D341Med (cell line): ENCODE measurements at regions not wholly inside any gene's neighbourhood (a gene's known extent, or its start where the extent isn't known, plus 50 kb on each side); places are given as distances from the start of the nearest gene placed in this dataset.

Experiments used
- DNase-seq: peaks from one replicate; pipeline ENCODE4 v3.0.0; 2012; ENCODE audit warnings: low spot score

DNA sequence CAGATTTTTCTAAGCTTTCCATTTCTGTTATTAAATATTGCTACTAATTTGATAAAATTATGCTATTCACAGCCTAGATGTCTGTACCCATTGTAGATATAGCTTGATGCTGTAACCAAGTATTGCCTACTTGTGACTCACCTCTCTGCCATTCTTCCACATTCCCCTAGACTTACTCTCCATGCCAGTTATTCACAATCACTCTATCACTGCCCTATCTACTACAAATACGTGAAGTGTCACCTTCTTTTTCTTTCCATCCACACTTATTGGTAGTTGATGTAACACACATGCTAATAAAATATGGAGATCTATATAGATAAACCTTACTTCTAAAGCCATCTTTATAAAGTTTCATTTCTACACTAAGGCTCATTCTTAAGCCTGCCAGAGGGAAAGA is 179.4 kb upstream of the PACRGL start:
- DNase-seq, result no peak

DNA sequence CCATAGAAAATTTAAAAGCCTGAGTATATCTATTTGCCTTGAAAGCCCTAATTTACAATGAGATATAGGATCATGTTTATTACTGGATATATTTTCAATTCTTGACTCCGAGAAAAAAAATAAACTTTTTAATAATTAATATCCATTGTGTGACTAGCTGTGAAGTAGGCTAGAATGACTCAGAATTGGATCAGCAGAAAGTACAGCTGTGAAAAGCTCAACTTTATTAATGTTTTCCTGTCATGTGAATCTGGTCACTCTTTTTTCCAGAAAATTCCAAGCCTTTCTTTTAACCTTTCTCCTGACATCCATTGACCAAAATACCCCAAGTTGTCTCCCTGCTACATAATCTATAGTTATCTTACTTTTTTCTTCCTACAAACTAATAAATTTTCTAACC is 171.8 kb upstream of the PACRGL start:
- no peak for DNase-seq

DNA sequence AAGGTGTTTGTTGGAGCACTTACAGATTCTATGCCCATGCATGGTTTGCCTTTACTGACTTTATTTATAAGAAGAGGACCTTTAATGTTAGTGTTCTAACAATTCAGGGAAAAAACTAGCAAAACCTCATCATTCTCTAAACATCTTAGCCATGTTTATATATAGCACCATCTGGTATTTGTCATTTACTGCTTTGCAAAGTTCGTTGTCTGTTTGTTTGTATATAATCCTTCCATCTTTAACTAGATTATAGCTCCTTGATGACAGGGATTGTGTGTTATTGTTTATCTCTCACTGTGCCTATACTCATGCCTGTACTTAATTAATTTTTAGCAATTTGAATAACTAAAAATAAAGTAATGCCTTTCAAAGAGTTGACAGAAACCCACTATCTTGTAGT is 170.6 kb upstream of the PACRGL start:
- DNase-seq, result no peak

DNA sequence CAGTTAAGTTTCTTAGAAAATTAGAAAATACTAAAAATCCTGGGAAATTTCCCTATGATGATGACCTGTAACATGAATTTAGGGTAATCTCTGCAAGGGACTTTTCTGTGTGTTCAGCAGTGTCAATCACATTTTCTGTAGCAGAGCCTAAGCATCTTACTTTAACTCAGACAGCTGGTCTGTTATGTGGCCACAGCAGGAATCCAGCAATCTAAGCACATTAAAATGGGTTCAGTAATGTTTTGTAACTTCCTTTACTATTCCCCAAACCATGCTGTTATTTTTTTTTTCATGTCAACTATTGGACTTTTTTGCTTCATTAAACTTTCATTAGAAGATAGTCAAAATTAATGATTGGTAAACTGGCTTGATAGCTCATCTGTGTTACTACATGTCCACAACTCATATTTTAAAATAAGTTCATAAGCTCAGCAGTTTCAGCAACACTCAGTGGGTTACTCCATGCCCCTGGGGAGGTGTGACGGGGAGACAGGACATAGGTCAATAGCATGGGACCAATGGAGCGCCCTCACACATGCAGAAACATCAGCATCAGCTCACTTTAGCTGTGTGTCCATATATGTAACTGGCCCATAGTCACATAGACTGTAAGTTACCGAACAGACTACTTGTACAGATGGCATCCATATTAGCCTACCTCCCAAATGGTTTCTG is 168.0 kb upstream of the PACRGL start:
- no peak for DNase-seq

DNA sequence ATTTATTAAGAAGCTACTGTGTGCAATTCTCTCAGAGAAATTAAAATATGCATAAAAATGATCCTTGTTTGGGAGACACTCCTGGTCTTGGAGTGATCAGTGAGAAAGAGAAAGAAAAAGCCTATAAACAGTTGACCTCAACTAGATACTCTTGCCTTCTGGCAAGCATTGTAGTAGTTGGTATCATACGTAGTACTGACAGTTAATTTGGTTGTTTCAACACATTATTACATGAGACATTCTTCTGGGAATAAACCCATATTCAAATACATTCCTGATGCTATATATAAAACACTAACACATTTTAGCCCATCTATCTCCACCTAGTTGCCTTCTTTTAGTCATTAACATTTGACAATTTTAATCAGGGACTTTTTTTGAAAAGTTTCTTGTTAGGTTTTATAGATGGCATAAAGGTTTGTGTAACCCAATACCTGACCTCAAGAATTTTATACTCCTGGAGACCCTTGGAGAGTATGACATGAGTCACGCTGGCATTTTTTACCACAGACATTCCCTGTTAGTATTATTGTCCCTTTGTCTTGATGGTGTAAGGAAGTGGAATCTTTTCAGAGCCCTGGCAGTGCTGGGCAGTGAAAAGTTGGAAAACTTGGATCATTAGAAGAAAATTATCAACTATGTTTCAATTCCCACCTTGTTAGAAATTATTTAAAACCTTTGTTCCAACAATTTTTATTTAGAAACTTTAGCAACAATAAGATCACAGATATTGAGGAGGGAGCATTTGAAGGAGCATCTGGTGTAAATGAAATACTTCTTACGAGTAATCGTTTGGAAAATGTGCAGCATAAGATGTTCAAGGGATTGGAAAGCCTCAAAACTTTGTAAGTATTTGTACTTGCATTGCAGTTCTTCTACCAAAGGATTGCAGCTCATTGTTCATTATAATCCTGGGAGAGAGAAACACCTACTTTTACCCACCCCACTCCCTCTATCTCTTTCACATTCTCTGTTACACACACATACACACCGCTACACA is 167.1 kb upstream of the PACRGL start:
- no peak for DNase-seq

DNA sequence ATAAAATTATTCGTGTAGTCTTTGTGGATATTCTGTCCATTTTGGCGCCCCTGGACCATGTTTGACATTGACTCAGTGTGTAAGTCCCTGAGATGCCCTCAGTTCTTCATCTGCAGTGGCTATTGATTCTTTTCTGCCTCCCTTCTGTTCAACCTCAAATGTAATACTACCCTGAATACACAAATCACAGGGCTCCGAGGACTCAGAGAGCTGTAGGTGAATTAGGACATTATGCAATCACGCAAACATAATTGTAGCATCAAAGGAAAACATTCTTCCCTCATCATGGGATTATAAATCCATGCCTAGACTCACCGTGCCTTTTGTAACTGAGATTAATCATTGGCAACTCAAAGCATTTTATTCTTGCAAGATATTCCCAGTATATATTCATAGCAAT is 161.4 kb upstream of the PACRGL start:
- DNase-seq, result no peak

DNA sequence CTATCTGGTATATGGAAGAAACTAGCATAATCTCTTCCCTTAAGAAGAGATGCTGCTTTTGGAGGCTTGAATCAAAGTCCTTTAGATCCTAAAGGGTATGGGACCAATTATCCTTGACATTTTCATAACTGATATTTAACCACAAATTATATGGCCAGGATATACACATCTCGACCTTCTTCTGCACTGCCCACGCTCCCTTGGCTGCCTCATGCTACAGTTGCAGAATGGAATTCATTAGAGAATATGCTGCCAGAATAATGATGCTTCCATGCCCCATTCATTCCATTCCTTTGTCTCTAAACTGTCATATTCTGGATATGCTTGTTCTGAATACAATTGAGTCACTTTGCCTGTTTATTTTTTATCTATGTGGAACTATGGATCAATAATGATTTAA is 157.1 kb upstream of the PACRGL start:
- no peak for DNase-seq

DNA sequence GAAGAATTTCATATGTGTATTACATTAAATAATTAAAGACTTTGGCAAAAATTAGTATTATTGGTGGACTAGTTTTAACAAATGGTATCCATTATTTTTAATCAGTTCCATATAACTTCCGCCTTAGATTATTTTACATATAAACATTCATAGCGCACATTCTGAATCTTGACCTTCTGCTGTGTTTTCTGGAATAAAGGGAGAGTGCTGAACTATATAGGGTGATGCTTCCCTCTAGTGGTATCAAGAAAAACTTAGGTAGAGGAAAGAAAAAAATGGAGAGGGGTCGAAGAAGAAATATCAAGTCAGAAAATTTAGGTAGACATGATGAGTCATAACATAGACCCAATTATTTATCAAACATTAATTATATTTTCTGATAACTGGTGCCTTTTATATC is 155.6 kb upstream of the PACRGL start:
- DNase-seq, result peak; percentile 45

DNA sequence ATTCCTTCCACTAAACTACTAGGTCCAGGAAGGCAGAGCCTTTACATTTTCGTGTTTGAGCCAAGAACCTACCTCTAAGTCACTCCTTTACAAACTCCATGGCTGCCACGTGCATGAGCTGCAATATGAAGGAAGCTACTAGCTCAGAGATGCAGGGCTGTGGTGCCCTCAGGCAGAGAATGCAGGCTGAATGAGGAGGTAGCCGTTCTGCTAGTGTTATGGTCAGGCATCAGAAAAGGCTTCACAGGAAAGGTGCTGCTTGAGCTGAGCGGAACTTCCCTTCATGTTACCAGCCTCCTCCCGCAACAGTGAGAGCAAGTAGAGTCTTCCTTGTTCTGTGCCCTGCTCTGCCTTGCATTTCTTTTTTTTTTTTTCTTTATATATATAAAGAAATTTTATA is 148.3 kb upstream of the PACRGL start:
- DNase-seq, result no peak

DNA sequence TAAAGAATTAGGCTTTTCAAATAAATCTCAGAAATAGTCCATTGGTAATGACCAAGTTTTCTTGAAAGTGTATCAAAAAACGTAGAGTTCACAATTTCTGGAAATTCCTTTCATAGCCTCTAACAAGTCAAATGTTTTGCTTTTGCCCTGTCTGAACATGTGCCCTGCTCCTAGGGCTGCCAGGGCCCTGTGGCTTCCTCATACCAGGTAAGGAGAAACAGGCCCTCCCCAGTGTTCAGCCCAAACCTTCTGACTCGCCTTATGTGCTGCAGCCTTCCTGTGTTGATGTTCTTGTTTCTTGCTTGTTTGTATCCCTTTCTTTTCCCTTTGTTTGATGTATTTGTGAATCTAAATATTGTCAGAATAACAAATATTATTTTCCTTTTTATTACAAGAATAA is 146.1 kb upstream of the PACRGL start:
- no peak for DNase-seq

DNA sequence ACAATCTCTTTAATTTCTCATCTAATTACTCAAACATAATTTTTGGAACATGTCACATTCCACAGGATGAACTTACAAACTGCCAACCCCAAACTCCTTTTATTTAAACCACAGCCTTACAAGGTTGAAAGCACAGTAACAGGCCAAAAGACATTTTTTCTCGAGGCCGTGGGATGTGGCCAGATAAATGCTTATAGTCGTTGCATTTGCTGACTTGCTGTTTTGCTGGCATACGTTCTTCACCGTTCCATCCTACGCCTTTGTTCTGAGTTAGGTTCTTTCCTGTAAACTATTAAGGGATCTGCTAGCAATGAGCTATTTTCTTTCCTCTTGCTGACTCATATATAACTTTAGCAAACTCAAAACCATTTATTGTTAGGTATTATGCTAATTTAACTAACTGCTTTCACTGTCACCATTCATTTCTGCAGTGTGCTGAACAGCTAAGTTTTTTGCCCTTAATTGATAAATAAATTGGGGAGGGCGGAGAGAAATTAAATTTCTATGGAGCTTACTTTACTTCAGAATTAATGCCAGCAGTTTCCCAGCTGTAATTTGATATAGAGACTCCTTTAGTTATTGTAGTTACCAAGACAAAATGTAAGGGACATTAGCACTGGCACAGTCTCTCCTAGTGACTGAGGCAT is 135.1 kb upstream of the PACRGL start:
- DNase-seq, result no peak

DNA sequence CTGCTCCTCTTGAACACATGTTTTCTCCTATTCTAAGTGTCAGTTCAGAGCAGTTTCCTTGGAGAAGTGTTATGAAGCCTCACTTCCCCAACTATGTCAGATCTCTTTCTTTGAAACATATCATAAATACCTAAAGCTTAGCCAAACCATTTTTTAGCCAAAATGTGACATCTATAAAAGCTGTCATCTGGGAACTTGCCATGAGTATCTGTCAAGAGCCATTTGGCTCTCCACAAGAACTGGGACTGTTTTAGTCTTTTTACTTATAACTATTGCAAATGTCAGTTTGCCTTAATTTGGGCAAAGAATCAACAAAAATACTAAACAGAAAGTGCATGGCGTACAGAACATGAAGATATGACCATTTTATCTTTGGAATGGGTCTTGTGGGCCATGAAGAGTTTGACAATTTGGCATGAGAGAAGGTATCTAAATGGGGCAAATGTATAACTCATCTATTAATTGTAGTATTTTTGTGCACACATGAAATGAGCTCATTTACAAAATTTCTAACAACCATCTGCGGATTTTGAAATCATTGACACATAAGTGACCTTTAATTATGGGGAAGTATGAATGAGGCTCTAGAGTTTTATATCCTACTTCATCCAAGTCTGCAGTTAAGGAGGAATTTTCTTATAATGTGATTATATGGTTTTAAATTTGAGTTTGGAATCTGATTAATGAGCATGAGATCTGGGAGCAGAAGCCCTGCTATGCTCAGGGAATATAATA is 129.1 kb upstream of the PACRGL start:
- DNase-seq, result no peak

DNA sequence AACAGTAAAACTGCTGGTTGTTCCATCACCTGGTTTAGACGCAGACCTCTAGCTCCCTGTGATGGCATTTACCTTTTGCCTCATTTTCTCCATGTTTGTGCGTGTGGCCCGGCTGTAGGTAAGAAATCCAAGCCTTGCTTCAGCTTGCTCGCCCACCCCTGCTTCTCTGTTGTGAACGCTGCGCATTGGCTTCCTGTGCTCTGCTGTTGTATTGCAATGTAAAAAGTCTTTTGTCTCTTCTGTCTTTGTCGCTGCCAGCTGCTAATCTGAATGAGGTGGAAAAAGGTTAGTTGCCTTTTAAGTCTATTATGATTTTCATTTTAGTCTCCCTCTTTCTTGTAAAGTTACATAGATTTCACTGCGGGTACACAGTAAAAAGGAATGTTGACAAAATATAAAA is 127.3 kb upstream of the PACRGL start:
- no peak for DNase-seq

DNA sequence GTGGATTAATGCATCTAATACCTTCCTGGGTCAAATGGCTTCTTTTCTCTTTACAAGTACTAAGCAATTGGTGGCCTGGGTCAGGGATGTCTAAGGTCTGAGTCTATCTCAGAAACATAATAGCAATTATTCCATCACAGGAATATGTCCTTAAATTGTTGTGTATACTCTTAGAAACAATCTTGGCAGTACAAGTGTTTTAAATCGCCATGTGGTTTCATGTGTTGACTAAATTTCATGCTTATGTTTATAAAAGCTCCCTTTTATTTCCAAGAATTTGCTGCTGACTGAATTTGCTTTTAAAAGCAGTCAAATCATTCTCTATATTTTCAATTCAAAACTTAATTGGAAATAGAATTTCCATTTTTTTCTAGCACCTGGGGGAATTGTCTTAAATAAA is 125.3 kb upstream of the PACRGL start:
- no peak for DNase-seq

DNA sequence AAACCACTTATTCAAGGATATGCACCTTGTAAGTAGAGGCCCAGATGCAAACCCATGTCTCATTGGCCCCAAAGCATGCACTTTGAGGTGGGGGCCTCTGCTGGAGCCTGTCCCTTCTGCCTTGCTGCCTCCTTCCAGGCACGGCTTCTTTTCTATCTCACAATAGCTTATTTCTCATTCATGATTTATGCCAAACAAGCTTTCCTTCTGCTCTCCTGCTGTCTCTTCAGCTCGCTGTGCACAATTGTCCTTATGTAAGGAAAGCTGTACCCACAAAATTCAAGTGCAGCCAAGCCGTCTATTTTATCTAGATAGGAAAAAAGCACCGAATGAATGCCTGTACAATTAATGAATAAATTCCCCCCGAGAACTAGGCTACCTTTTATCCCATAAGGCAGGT is 124.8 kb upstream of the PACRGL start:
- no peak for DNase-seq

DNA sequence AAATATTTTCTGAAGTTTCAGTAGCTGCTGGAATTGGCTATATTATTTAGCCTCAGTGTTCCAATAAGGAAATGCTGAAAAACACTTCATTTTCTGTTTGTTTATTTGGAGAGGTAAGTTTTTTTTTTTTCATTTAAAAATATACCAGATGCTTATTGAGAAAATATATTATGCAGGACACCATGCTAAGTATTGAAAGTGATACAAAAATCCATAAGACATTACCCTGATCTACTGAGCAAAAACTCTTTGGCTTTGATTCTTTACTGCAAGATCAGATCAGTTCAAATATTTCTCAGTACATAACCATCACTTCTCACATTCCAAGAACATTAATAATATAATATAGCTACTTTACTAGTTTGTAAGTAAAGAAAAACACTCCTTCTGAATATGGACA is 123.4 kb upstream of the PACRGL start:
- DNase-seq, result no peak

DNA sequence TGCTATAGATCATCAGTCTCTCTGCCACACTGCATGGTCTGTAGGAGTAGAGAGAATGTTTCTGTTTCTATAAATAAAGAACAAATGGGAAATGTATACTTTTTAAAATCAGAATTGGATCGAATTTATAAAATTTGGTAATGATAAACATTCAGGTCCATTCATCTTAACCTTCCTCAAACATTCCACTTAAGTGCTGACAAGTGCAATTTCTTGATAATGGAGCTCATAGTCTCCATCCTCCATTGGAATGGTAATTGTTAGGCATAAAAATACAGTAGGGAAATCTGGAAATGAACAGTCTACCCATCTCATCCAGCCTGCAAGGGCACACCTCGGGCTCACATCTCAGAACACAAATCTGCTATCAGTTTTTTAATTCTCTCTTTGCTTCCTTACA is 122.6 kb upstream of the PACRGL start:
- no peak for DNase-seq

DNA sequence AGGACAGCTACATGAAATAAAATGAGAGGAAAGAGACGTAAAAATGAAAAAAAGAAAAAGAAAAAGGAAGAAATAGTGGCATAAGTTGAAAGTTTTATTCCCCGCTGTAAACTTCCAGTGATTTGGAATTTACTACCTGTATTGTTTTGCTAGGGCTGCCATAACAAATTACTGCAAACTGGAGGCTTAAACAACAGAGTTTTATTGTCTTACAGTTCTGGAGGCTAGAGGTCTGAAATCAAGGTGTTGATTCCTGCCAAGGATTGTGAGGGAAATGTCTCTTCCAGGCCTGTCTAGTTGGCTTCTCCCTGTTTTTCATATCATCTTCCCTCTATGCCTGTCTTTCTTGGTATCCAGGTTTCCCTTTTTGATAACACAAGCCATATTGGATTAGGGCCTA is 119.4 kb upstream of the PACRGL start:
- no peak for DNase-seq

DNA sequence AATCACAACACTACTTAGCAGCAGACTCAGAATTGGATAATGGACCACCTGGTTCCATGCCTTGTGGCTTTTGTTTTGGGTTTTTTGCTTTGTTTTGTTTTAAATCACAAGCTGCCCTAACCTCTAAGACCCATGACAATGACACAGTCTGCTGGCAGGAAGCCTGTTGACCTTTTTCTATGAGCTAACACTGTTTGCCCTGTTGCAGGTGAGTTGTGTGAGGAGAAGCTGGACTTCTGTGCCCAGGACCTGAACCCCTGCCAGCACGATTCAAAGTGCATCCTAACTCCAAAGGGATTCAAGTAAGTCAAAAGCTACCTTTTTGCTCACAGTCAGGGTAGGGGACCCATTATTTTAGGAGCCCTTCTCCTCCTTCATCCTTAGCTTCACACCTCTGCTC is 110.8 kb upstream of the PACRGL start:
- DNase-seq, result no peak

DNA sequence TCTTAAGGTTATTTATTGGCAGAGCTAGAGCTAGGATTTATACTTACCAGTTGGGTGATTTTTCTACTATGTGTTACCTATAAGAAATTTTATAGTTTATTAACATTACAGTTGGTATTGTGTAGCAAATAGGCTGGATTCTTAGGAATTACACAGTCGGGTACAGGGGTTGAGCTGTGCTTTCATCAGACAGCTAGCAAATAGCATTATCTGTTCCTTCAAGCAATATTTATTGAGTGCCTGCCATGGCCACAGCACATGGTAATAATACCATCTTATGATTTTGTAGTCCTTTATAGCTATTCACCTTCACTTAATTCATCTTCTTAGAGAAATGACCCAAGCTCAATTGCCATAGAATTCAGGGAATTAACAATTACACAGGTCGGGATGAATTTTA is 109.4 kb upstream of the PACRGL start:
- no peak for DNase-seq

DNA sequence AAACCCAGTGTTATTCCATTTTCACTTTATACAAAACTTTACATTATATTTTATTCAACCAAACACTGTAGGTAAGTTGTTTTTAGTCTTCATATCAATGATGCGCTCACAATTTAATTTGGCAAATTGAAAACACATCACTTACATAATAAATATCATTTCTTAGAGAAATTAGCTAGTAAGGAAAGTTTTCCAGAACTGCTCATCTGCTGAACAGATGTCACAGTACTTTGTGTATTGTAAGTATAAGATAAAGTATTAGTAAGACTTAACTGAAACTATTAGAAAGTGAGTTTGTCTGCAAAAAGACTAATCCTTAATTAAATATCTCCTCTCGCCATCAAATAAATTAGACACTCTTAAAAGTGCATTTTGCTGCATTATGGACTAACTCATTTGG is 108.7 kb upstream of the PACRGL start:
- DNase-seq, result no peak

DNA sequence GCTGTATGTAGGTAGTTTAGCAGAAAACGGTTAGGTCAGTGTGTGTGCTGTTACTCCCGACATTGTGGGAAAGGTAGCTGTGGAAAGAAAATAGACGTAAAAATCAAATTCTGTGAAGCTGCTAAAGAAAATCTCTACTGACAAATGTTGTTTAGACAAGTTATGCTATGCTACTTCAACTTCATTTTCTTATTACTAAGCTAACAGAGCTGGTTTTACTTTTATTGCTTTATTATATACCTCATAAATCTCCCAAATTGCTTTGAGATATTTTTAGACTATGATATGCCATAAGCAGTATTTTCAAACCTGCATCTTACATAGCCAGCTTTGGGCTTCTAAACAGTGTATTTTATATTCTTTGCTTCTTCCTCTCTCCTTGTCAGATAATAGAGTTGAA is 108.2 kb upstream of the PACRGL start:
- DNase-seq, result no peak
